HG02798 (cell line): ENCODE measurements at regions not wholly inside any gene's neighbourhood (a gene's known extent, or its start where the extent isn't known, plus 50 kb on each side); places are given as distances from the start of the nearest gene placed in this dataset.
A peak's percentile ranks its signal among the peaks of the same experiment; 100 is the strongest.
"Not testable (repeated sequence)": the region's sequence is repeated elsewhere in the genome, so short reads cannot be mapped to it uniquely, and the experiment has no call there.

Experiments
- ATAC-seq: cut with Tn5 transposase; IDR thresholded peaks from one replicate; pipeline ENCODE4 v1.9.1; 2021; ENCODE audit warnings: mild to moderate bottlenecking; ENCODE audit not compliant: unreplicated experiment, poor library complexity

DNA sequence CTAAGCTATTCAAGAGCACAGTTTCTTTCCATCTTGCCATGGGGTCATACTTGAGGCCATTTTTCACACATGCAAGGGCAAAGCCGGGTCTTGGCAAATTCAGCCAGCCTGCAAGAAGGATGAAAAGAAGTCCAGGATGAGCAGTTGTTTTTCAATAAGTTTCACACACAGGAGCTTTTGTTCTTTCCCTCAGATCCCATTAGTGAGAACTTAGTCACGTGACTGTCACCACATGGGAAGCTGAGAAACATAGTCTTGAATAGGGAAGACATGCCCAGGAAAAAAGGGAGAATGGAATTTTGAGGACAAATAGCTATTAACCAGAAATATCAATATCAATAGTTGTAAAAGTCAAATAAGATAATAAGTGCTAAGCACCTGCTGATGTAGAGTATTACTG lies 137.7 kb downstream of the AHR start:
- ATAC-seq = no peak

- ATAC-seq = no peak
Observed at GRCh38 chr7:17437586-17437985, 139.1 kb downstream of the AHR start.

- not testable (repeated sequence) for ATAC-seq
Observed at GRCh38 chr7:17440025-17440784, 141.8 kb downstream of the AHR start.

DNA sequence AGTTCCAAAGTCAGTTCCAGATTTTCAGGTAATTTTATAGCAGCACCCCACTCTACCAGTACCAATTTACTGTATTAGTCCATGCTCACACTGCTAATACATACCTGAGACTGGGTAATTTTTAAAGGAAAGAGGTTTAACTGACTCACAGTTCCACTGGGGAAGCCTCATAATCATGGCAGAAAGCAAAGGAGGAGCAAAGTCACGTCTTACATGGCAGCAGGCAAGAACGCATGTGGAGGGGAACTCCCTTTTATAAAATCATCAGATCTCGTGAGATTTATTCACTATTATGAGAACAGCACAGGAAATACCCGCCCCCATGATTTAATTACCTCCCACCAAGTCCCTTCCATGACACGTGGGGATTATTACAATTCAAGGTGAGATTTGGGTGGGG lies 142.4 kb downstream of the AHR start:
- no peak for ATAC-seq

DNA sequence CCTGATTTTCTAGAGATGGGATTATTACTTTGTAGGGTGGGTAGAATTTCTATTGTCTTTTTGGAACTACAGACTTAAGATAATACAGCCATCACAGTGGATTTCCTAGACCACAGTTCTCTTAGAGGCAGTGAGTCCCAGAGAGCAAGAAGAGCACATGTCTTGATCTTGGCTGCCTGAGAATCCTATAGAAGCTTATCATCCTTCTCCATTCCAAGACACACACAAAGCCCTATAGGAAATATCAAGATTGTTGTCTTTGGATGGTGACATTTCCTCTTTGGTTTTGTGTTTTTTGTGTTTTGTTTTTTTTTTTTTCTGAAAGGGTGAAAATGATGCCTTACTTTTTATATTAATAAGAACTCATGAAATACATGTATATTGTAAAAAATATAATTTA lies 143.1 kb downstream of the AHR start:
- no peak for ATAC-seq

GRCh38 chr7:17444151-17444550 lies 145.7 kb downstream of the AHR start:
- no peak for ATAC-seq

- no peak for ATAC-seq
Observed at GRCh38 chr7:17444673-17445072, 146.2 kb downstream of the AHR start.

DNA sequence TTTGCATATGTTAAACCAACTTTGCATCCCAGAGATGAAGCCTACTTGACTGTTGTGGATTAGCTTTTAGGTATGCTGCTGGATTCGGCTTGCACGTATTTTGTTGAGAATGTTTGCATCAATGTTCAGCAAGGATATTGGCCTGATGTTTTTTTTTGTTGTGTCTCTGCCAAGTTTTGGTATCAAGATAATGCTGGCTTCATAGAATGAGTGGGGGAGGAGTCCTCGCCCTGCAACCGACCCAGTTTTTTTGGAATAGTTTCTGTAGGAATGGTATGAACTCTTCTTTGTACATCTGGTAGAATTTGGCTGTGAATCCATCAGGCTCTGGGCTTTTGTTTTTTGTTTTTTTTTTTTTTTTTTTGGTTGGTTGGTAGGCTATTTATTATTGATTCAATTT lies 147.9 kb downstream of the AHR start:
- no peak for ATAC-seq

DNA sequence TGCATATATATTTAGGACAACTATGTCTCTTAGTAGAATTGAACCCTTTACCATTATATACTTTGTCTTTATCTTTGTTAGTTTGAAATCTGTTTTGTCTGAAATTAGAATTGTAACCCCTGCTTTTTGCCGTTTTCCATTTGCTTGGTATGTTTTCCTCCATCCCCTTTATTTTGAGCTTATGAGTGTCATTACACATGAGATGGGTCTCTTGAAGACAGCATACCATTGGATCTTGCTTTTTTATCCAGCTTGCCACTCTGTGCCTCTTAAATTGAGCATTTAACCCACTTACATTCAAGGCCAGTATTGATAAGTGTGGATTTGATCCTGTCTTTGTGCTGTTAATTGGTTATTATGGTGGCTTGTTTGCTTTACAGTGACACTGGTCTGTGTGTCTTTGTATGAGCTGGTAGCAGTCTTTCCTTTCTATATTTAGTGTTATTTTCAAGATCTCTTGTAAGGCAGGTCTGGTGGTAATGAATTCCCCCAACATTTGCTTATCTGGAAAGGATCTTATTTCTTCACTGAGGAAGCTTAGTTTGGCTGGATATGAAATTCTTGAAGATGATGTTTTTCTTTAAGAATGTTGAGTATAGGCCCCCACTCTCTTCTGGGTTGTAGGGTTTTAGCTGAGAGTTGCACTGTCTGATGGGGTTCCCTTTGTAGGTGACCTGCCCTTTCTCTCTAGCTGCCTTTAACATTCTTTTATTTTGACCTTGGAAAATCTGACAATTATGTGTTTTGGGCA lies 149.5 kb downstream of the AHR start:
- no peak for ATAC-seq

GRCh38 chr7:17448479-17449423 lies 150.3 kb downstream of the AHR start:
- ATAC-seq = no peak

DNA sequence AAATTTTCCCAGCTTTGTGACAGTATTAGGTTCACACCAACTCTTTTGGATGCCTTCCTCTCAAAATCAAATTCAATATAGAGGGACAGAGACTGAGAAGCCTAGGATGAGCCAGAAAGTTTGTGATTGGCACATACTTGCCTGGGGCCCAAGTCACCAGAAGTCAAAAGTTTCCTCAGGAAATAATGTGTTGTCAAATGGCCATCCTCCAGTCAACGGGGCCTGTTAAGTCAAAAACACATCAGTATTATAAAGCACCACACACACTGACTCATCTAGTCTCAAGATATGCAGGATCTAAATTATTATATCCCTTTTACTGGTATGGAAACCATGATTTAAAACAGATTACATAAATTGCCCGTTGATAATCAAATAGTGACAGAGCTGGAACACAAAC lies 158.1 kb downstream of the AHR start:
- ATAC-seq = no peak

GRCh38 chr7:17460001-17460400 lies 161.5 kb downstream of the AHR start:
- ATAC-seq = no peak

GRCh38 chr7:17460665-17461064 lies 162.2 kb downstream of the AHR start:
- no peak for ATAC-seq

DNA sequence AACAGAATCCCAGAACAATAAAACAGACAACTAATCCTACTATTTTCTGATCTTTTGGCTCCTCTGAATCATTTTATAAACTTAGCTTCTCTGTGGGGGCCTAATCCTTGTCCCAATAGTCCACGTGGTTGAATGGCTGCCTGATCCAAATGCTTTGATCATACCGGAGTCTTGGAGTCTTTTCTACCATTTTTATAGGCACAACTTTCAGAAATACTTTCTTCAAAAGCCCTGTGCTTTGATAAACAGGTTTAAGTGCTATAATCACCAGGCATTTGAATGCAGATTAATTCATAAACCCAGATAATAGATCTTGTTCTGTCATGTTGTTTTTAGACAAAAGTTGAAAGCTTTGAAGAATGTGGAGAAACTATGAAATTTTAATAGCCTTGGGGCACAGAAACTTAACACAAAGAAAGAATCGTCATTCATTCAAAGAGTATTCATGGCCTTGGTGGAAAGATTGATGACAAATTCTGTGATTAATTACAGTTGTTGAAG lies 163.7 kb downstream of the AHR start:
- no peak for ATAC-seq

GRCh38 chr7:17463511-17464085 lies 165.1 kb downstream of the AHR start:
- no peak for ATAC-seq

- ATAC-seq = no peak
Observed at GRCh38 chr7:17466216-17466615, 167.8 kb downstream of the AHR start.

- ATAC-seq = no peak
Observed at GRCh38 chr7:17467386-17467945, 169.0 kb downstream of the AHR start.

DNA sequence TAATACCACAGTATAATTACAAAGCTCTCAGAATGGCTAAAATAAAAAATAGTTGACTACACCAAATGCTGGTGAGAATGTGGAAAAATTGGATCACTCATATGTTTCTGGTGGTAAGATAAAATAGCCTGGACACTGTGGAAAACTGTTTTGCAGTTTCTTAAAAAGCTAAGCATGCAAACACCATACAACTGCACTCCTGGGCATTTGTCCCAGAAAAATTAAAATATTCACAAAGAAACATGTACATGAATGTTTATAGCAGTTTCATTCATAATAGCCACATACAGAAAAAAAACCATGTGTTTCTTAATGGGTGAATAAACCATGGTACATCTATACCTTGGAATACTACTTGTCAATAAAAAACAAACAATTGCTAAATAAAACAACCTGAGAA lies 172.9 kb downstream of the AHR start:
- no peak for ATAC-seq

GRCh38 chr7:17472518-17472917 lies 174.1 kb downstream of the AHR start:
- peak; percentile 45 for ATAC-seq

DNA sequence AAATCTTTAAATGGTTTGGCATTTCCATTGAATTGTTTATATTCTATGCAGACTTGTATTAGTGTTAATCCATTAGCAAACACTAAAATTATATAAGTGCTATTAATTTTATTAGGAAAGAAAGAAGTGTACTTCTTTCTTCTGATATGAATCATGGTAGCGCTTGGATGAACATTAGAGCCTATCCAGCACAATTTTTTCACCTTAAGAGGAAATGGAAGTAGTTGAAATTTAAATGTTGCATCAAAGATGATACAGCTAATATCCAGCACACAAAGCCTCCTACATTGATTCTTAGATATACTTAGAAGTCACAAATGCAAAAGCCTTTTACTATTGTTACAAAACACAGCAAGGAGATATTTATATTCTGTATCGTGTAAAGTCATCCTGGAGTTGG lies 174.5 kb downstream of the AHR start:
- peak; percentile 18 for ATAC-seq
